Glutamatergic neuron (in vitro differentiated cells): ENCODE measurements at regions not wholly inside any gene's neighbourhood (a gene's known extent, or its start where the extent isn't known, plus 50 kb on each side); places are given as distances from the start of the nearest gene placed in this dataset.
A peak's percentile ranks its signal among the peaks of the same experiment; 100 is the strongest.

Experiments
- DNase-seq: peaks from one replicate; pipeline ENCODE4 v3.0.0; 2022
- H3K27ac Mint-ChIP-seq: one replicate; pipeline ENCODE4 v1.8.0; 2020; ENCODE audit warnings: mild to moderate bottlenecking, mixed read lengths, inconsistent platforms; ENCODE audit not compliant: unreplicated experiment
- H3K27me3 Mint-ChIP-seq: one replicate; pipeline ENCODE4 v1.8.0; 2020; ENCODE audit warnings: mild to moderate bottlenecking, moderate library complexity, mixed read lengths, inconsistent platforms; ENCODE audit not compliant: unreplicated experiment
- H3K36me3 Mint-ChIP-seq: one replicate; pipeline ENCODE4 v1.8.0; 2020; ENCODE audit warnings: mild to moderate bottlenecking, mixed read lengths, inconsistent platforms; ENCODE audit not compliant: unreplicated experiment
- H3K4me1 Mint-ChIP-seq: one replicate; pipeline ENCODE4 v1.8.0; 2020; ENCODE audit warnings: mild to moderate bottlenecking, low read depth, mixed read lengths, inconsistent platforms; ENCODE audit not compliant: unreplicated experiment
- H3K4me3 Mint-ChIP-seq: one replicate; pipeline ENCODE4 v1.8.0; 2020; ENCODE audit warnings: mild to moderate bottlenecking, mixed read lengths, inconsistent platforms; ENCODE audit not compliant: unreplicated experiment
- H3K9me3 Mint-ChIP-seq: one replicate; pipeline ENCODE4 v1.8.0; 2020; ENCODE audit warnings: mild to moderate bottlenecking, moderate library complexity, mixed read lengths, inconsistent platforms; ENCODE audit not compliant: unreplicated experiment
- TF ChIP-seq, protein P1 (sequence below): fragments of 200-600 bp; sonication (generic); IDR thresholded peaks from one replicate; pipeline ENCODE4 v1.5.0; 2021; ENCODE audit not compliant: partially characterized antibody, unreplicated experiment

DNA sequence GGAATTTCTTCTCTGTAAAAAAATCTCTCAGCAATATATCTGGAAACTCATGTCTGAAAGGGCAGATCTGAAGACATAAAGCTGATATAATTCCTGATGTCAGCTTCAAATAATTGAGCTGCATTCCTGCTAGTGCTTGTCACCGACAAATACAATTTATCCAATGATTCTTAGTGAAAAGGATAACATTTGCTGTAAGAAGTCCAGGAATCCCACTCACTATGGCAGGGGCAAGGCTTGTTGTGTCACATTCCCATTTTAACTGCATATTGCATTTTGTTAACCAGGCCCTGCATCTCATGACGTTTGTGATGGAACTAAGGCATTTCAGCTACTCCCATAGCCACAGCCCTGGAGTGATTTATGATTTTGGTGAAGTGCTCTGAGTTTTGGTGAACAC, 160.1 kb upstream of the DAB2 start:
- DNase-seq: no peak
- TF ChIP-seq, protein P1, sequence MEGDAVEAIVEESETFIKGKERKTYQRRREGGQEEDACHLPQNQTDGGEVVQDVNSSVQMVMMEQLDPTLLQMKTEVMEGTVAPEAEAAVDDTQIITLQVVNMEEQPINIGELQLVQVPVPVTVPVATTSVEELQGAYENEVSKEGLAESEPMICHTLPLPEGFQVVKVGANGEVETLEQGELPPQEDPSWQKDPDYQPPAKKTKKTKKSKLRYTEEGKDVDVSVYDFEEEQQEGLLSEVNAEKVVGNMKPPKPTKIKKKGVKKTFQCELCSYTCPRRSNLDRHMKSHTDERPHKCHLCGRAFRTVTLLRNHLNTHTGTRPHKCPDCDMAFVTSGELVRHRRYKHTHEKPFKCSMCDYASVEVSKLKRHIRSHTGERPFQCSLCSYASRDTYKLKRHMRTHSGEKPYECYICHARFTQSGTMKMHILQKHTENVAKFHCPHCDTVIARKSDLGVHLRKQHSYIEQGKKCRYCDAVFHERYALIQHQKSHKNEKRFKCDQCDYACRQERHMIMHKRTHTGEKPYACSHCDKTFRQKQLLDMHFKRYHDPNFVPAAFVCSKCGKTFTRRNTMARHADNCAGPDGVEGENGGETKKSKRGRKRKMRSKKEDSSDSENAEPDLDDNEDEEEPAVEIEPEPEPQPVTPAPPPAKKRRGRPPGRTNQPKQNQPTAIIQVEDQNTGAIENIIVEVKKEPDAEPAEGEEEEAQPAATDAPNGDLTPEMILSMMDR: no peak
- Mint-ChIP-seq H3K9me3 (no peaks in the 10 kb centered on the region), H3K27me3 (peaks cover under 1% of the 10 kb centered on the region), H3K27ac (no peak overlapping the region), H3K4me3 (no peak overlapping the region), H3K4me1 (no peaks in the 10 kb centered on the region), H3K36me3 (no peaks in the 10 kb centered on the region)

DNA sequence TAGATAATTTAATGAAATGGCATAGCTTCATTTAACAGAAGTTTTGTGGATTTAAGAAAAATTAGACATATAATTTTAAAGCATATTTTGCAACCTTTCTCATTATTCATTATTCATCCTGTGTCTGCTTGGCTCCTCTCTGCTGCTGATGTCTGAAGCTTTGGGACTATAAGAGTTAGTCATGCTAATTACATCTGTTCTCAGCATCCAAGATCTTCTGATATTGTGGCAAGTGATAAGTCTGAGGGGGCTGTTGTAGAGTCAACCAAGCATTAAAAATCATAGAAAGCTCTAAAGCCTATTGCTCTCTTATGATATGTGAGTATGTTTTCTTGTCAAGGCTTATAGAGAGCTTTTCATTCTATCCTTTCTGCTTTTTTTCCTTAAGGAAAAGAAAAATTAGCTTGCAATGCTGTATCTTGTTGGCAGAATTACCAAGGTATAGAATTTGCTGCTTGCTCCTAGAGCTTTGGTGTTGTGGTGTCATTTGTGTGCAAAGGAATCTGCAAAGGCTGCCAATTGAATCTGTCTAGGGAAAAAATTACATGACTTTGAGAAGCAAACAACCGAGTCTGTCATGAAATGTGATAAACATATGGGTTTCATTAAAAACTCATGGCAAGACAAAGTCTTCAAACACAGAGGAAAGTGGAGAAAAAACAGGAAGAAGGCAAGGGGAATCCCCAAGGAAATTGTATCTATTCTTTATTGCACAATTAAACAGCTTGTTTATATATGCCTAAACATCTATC, 156.1 kb upstream of the DAB2 start:
- TF ChIP-seq, protein P1: no peak
- peaks cover 2% of the 10 kb centered on the region for H3K27me3 Mint-ChIP-seq
- no peaks in the 10 kb centered on the region for H3K4me1 Mint-ChIP-seq
- H3K9me3 Mint-ChIP-seq: no peaks in the 10 kb centered on the region
- DNase-seq: no peak
- no peak overlapping the region for H3K27ac Mint-ChIP-seq
- H3K36me3 Mint-ChIP-seq: no peaks in the 10 kb centered on the region
- no peak overlapping the region for H3K4me3 Mint-ChIP-seq

DNA sequence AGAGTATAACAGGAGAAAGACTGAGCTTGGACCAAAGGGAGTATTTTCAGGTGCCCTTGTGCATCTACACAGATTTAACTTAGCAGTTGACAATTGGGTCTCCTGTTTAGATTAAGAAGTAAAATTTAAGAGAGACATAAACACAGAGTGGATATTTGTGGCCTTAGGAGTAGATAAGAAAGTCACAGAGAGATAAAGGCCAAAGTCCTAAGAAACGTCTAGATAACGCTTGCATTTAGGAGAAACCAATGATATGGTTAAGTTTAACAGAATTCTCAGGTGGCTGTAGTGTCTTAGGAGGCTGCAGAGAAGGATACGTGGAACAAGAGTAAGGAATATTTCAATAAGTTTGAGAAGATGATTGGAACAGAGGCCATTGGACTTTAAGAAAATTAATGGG, 155.0 kb upstream of the DAB2 start:
- TF ChIP-seq, protein P1: no peak
- Mint-ChIP-seq H3K27me3 (peaks cover 2% of the 10 kb centered on the region), H3K36me3 (no peaks in the 10 kb centered on the region), H3K4me3 (no peak overlapping the region), H3K4me1 (no peaks in the 10 kb centered on the region), H3K27ac (no peak overlapping the region), H3K9me3 (no peaks in the 10 kb centered on the region)
- no peak for DNase-seq

DNA sequence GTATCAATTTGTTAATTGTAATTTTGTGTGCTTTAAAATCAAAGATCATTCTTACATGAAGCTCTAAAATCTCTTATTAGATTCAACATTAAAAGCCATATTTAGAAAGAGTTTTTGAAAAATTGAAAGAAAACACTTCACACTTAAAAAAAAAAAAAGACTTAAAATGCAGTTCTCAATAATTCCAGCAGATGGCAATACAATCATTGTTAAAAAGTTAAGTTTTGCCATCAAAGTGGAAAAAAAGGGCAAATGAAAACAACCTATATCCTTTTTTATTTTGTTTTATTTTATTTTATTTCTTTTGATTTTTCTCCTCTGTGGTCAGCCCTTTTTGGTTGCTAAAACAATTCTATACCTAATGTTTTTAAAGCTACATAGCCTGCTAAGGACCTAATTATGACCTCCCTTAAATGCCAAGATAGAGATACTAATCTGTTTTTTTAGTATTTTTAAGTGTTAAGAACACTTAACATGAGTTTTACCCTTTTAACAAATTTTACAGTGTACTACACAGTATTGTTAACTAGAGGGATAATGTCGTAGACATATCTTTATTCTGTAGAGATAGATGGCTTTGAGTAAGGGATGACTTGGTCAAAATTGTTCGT, 154.2 kb upstream of the DAB2 start:
- Mint-ChIP-seq H3K27me3 (peaks cover 2% of the 10 kb centered on the region), H3K4me3 (no peak overlapping the region), H3K36me3 (no peaks in the 10 kb centered on the region), H3K27ac (no peak overlapping the region), H3K4me1 (no peaks in the 10 kb centered on the region), H3K9me3 (no peaks in the 10 kb centered on the region)
- TF ChIP-seq, protein P1: peak; percentile 89
- no peak for DNase-seq

DNA sequence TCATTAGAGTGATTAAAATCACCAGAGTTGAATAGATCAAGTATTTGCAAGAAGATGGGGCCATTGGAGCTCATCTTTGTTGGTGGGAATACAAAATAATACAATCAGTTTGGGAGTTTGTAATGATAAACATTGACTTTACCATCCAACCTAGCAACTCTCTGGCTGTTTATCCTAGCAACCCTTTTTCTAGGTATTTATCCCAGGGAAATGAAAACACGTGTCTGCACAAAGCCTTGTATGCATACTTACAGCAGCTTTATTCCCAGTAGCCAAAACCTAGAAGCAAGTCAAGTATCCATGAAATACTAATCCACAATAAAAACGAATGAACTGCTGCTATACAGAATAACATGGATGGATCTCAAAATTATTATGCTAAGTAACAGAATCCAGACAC, 152.7 kb upstream of the DAB2 start:
- Mint-ChIP-seq H3K27ac (no peak overlapping the region), H3K9me3 (no peaks in the 10 kb centered on the region), H3K4me1 (no peaks in the 10 kb centered on the region), H3K4me3 (no peak overlapping the region), H3K27me3 (peaks cover 2% of the 10 kb centered on the region), H3K36me3 (no peaks in the 10 kb centered on the region)
- no peak for DNase-seq
- TF ChIP-seq, protein P1: no peak
